ENCODE measurements at regions not wholly inside any gene's neighbourhood (a gene's known extent, or its start where the extent isn't known, plus 50 kb on each side); places are given as distances from the start of the nearest gene placed in this dataset.

- Histone ChIP-seq H4K20me1 (replicated peaks; ENCODE audit: control insufficient read depth, extremely low read depth, insufficient read depth, low read length) (no peaks in the 10 kb centered on the region), H3K4me3 (replicated peaks in 1 of 3; ENCODE audit: insufficient read depth in 1 of 3, low read depth in 1 of 3, low read length in 3 of 3) (no peak overlapping the region), H3K4me2 (ENCODE audit: insufficient read depth, low read length) (no peak overlapping the region), H3K9me1 (replicated peaks; ENCODE audit: control insufficient read depth, extremely low read depth, insufficient read depth, low read length) (no peaks in the 10 kb centered on the region), H3K36me3 (ENCODE audit: control insufficient read depth in 2 of 2, extremely low read depth in 1 of 2, insufficient read depth in 2 of 2, low read length in 2 of 2) (no peaks in the 10 kb centered on the region), H3K9ac (replicated peaks; ENCODE audit: extremely low read depth, insufficient read depth, low read length) (no peak overlapping the region), H3K27me3 (ENCODE audit: control insufficient read depth in 2 of 2, insufficient read depth in 2 of 2, low read length in 2 of 2) (peaks cover 0 to 4% of the 10 kb centered on the region in 2 experiments), H3K27ac (ENCODE audit: insufficient read depth, low read depth, low read length) (no peak overlapping the region), H2AFZ (ENCODE audit: low read depth, low read length) (no peak overlapping the region), H3K79me2 (ENCODE audit: control insufficient read depth, insufficient read depth, low read length) (no peaks in the 10 kb centered on the region), H3K9me3 (replicated peaks; ENCODE audit: control insufficient read depth, insufficient read depth, low read length) (no peaks in the 10 kb centered on the region), H3K4me1 (ENCODE audit: control insufficient read depth, extremely low read depth, insufficient read depth, low read length) (no peaks in the 10 kb centered on the region)
- intact Hi-C loops (cut with micrococcal nuclease) = loop anchor here (1.0 kb wide), 1 partner anchor 179 kb away; no protein-coding TSS in a partner anchor
- ChIA-PET POLR2A (no interaction called here), CTCF (interaction anchor here (0.9 to 3.6 kb wide), 7 partner anchors 114 to 306 kb away, joined by 3 to 36 read pairs (median 5); no protein-coding TSS in a partner anchor)
- no peak for DNase-seq (ENCODE audit: low read depth, low spot score)
- BruUV-seq (replicated peaks) = no TSS peak
- dilution Hi-C loops (cut with MboI; ENCODE audit: extremely low pct_ligation_motif_present, low sequenced_read_pairs) = no loop called here
- FAIRE-seq = no peak
- no peak for TF ChIP-seq GATA2 (IDR thresholded peaks at IDR 0.05; ENCODE audit: insufficient read depth, insufficient read length, low read depth, low read length)
- no peak for TF ChIP-seq JUN (IDR thresholded peaks at IDR 0.05; ENCODE audit: borderline replicate concordance, insufficient read depth, insufficient read length, low read depth)
- TF ChIP-seq POLR2AphosphoS5 (IDR thresholded peaks at IDR 0.05; ENCODE audit: insufficient read depth, low read depth, low read length) = no peak
- no peak for TF ChIP-seq FOS (IDR thresholded peaks at IDR 0.05; ENCODE audit: borderline replicate concordance, insufficient read depth, low read length)
- no peak for TF ChIP-seq POLR2A (IDR thresholded peaks at IDR 0.05; ENCODE audit: low read depth, low read length)
- no peak for TF ChIP-seq EZH2 (IDR thresholded peaks at IDR 0.05; ENCODE audit: borderline replicate concordance, low read depth, low read length, severe bottlenecking)
- TF ChIP-seq CTCF (IDR thresholded peaks at IDR 0.05; ENCODE audit: extremely low read depth in 1 of 2, insufficient read depth in 1 of 2, low read depth in 1 of 2, low read length in 2 of 2) = no peak
- TF ChIP-seq, protein P1, sequence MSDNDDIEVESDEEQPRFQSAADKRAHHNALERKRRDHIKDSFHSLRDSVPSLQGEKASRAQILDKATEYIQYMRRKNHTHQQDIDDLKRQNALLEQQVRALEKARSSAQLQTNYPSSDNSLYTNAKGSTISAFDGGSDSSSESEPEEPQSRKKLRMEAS (IDR thresholded peaks at IDR 0.05; ENCODE audit: insufficient read depth, insufficient read length) = no peak
- no peak for TF ChIP-seq MYC (IDR thresholded peaks at IDR 0.05; ENCODE audit: low read depth, low read length)
These were observed 79.9 kb upstream of the GSX1 start for GRCh38 chr13:27712421-27712820.

Data from endothelial cell of umbilical vein (primary cell).